ENCODE measurements at regions not wholly inside any gene's neighbourhood (a gene's known extent, or its start where the extent isn't known, plus 50 kb on each side); places are given as distances from the start of the nearest gene placed in this dataset.
"Not testable (repeated sequence)": the region's sequence is repeated elsewhere in the genome, so short reads cannot be mapped to it uniquely, and the experiment has no call there.

DNA sequence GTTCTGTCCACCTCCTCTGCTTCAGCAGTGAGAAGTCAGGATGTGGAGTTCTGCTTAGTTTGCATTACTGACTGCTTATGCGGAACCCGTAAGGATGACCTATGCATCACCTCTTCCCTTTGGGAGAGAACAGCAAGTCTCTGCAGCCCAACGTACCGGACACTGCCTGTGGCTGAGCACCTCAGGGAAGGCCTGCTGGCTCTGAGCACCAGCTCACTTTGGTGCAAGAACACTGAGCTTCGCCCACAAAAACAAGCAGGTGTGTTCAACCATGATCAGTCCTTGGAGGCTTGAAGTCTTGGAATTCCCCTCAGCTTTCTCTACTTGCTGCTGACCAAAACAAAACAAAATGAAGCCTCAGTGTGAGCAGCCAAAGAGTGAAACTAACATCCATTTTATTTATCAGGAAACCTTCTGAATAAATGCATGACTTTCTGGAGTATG lies 52.7 kb upstream of the NCK2 start:
- H3K4me3 ChIP-seq (ENCODE audit: low read length) = no peak overlapping the region
- no peak for DNase-seq (ENCODE audit: low read depth, low spot score)

DNA sequence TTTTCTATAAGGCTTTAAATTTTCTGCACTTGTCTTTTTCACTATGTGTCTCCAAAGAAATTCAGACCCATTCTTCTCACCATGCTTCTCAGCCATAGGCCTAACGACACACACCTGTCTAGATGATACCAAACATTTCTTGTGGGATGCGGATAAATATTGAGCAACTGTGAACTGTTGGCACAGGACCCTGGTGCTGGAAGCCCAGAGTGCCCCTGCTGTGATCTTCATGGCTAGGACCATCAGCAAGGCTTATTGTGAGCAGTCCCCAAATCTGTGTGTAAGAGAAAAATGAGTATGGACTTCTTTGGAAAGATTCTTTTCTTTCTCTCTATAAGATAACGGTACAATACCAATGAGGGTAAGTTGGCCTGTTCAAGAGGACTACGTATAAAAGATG lies 54.1 kb upstream of the NCK2 start:
- no peak for DNase-seq (ENCODE audit: low read depth, low spot score)
- H3K4me3 ChIP-seq (ENCODE audit: low read length) = no peak overlapping the region

DNA sequence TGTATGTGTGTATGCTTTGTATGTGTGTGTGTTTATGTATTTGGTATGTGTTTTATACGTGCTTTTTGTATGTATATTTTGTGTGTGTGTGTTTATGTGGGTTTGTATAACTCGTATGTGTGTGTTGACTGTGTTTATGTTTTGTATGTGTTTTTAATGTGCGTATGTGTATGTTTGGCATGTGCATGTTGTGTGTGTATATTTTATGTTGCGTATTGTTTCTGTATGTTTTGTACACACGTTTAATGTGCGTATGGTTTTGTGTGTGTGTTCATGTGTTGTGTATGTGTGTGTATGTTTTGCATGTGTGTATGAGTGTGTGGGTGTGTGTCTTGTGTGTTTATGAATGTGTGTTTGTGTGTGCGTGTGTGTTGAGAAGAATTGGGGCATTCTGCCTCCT lies 55.2 kb upstream of the NCK2 start:
- H3K4me3 ChIP-seq (ENCODE audit: low read length) = no peak overlapping the region
- DNase-seq (ENCODE audit: low read depth, low spot score) = no peak

DNA sequence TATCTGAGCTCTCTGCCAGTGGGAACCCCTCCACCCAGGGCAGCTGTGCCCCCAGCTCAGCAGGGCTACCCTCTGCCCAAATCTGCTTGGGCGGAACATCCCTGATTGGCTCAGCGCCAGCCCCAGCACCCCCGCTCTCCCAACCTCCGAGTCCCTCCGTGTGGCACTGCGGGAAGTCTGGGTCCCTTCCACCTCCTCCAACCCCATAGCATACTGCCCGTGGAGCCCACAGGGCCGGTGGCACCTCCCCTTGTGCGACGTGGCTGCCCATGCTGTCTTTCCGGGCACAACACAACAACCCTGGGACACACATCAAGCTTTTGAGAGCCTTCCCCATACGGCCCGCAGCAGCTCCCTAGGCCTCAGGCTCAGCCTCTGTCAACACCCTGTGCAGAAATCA lies 55.8 kb upstream of the NCK2 start:
- H3K4me3 ChIP-seq (ENCODE audit: low read length) = no peak overlapping the region
- no peak for DNase-seq (ENCODE audit: low read depth, low spot score)

DNA sequence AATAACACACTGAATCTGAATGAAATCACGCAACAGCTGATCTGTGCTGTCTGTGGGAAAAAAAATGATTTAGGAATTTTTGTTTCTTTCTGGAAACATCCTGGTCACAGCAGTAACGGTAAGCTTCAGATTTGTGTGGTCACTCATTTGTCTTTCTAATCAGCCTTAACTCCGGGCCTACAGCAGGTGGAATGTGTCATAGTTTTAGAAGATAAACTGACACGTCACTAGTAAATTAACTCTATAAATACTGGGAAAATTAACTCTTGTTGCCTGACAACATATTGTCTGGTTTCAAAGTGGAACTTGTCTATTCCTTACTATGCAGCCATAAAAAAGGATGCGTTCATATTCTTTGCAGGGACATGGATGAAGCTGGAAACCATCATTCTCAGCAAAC lies 58.1 kb upstream of the NCK2 start:
- H3K4me3 ChIP-seq (ENCODE audit: low read length) = no peak overlapping the region
- no peak for DNase-seq (ENCODE audit: low read depth, low spot score)

DNA sequence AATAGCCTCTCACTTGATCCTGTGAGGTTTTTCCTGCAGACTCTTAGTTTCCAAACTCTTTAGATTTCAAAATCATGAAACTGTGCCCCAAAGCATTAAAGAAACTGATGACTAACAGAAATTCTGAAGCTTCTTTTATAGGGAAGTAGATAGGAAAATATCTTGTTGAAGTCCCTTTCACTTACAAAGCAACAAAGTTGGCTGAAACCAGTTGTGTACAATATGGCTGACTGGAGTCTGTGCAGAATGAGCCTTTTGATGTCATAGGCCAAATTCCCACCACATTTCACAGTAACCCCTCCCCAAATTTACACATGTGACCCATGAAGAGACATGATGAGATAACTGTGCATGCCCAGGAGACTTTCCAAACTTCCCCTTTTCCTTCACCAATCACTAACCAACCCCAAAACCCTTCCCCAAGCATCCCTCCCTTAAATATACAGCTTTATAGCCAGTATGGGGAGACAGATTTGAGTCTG lies 61.7 kb upstream of the NCK2 start:
- DNase-seq (ENCODE audit: low read depth, low spot score) = no peak
- no peak overlapping the region for H3K4me3 ChIP-seq (ENCODE audit: low read length)

DNA sequence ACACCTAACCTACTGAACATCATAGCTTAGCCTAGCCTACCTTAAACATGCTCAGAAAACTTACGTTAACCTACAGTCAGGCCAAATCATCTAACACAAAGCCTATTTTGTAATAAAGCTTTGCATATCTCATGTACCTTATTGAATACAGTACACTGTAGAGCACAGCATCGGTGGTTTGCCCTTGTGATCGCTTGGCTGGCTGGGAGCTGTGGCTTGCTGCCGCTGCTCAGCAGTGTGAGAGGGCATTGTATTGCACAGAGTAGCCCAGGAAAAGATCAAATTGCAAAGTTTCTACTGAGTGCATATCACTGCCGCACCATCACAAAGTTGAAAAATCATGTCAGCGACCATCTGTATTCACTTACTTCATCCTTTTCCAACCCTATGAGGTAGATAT lies 62.3 kb upstream of the NCK2 start:
- H3K4me3 ChIP-seq (ENCODE audit: low read length) = no peak overlapping the region
- no peak for DNase-seq (ENCODE audit: low read depth, low spot score)

DNA sequence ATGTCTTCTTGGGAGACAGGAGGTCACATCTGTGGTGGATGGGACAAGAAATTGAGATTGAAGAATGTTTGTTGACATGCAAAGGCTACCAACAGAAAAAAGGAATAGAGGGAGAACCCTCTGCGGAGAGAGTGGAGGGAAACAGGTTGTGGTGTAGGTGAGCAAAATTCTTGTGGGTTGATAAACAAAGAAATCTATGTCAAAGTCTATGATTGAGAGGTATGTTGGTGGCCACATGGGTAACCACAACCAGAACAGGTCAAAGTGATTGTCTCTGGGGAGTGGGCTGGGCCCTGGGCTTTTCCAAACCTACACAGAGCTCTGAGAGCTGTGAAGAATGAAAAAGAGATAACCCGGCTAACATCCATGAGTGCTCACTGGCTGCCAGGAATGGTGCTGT lies 62.8 kb upstream of the NCK2 start:
- H3K4me3 ChIP-seq (ENCODE audit: low read length) = no peak overlapping the region
- no peak for DNase-seq (ENCODE audit: low read depth, low spot score)

DNA sequence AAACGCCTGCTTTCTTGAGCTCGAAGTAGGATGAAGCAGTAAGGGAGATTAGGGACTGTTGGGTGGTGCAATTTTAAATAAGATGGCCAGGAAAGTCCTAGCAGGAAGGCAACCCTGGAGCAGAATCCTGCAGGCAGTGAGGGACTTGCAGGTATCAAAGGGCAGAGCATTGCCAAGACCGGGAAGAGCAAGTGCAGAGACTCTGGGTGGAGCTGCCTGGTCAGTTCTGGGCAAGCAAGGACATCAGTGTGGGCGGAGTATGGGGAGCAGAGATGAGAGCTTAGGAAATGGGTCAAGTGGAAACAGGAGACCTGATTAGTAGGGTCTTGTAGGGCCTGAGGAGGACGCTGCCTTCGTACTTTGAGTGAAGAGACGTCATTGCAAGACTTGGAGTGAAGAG lies 64.4 kb upstream of the NCK2 start:
- DNase-seq (ENCODE audit: low read depth, low spot score) = no peak
- H3K4me3 ChIP-seq (ENCODE audit: low read length) = no peak overlapping the region

DNA sequence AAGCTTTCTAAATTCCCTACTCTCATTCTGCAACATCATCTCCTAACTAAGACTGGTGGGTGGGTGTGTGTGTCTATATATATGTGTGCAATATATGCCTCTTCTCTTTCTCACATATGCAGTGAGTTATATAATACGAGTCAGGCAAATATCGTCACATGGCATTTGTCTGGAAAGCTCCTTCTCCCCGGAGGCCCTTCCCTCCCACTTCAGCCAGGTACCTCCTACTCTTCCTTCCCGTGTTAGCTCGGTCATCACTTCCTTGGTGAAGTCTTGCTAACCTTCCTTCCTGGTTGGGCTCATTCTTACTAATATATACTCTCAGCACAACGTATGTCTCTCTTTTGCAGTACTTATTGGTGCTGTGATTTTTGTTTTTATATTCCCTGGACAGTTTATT lies 66.4 kb upstream of the NCK2 start:
- no peak overlapping the region for H3K4me3 ChIP-seq (ENCODE audit: low read length)
- DNase-seq (ENCODE audit: low read depth, low spot score) = no peak

DNA sequence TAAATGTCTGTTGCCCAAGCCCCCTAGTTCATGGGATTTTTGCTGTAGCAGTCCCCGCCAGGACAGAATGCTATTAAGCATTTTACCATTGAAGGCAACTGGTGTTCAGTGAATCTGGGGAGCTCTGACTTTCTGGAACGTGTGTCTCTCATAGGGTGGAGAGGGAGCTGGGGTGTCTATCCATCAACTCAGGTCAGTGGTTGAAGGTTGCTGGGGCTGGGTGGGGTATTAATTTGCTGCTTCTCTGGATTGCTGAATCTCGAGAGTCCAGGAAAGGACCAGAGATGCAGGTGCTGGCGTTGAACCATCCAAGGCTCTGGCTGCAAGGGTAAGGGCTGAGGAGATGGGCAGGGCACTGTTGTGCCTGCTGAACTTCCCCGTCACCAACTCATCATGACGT lies 66.8 kb upstream of the NCK2 start:
- DNase-seq (ENCODE audit: low read depth, low spot score) = no peak
- H3K4me3 ChIP-seq (ENCODE audit: low read length) = no peak overlapping the region

DNA sequence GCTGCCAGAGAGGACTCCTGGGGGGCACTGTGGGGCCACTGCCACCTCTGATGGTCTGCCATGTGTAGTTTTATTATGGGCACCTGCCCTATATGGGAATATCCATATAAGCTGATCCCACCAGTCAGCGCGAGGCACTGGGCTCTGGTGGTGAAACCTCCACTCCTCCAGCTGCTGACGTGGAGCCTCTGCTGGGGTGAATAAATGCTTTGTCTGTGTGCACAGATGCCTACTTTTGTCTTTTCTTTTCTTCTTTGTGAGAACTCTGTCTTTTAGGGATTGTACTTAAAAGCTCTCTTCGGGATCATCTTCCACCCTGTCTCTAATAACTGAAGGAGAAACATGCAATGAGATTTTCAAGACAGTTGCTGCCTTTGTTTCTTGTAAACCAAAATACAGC lies 68.9 kb upstream of the NCK2 start:
- DNase-seq (ENCODE audit: low read depth, low spot score) = no peak
- no peak overlapping the region for H3K4me3 ChIP-seq (ENCODE audit: low read length)

DNA sequence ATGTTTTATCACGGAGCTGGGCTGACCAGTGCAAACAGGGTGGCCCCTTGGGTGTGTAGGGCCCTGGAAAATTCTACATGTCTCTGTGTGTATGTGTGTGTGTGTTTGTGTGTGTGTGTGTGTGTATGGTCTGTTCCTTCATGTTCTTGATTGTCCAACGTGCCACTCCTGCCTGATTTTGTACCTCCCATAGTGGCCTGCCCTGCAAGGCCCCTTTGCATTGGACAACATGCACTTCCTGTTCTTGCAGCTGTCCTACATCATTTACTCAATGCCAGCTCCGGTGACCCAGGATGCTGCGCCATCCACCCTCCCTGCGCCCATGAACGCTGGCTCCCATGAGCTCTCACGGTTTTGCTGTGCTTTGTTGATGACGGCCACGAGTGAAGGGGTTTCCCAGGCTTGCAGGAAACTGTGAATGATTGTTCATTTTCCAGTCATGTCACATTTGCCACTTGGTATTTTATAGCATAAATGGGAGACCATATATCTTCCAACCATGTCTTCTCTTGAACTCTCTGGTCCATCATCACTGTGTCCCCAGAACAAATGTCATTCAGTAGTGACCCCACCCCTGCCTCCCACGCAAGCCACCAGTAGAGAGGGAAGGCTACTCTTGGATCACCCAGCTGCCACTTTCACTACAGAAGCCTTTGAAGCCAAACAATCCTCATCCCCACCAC lies 69.7 kb upstream of the NCK2 start:
- no peak for DNase-seq (ENCODE audit: low read depth, low spot score)
- H3K4me3 ChIP-seq (ENCODE audit: low read length) = no peak overlapping the region

DNA sequence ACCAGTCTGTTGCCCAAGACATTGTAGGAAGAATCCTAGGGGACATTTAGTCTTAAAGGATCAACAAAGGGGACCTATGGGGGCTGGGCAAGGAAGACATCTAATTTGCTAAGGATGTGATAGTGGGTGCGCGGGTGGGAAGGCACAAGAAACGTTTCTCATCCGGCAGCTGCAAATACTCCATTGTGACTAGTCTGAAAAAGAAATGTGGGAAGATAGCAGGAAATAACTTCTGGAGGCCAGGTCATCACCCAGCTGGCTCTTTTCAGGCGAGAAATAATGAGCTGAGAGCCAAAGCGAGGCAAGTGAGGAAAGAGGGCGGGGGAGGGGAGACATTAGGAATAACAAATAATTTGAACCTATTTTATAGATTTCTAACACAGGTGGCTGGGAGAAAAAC lies 70.3 kb upstream of the NCK2 start:
- no peak overlapping the region for H3K4me3 ChIP-seq (ENCODE audit: low read length)
- no peak for DNase-seq (ENCODE audit: low read depth, low spot score)

DNA sequence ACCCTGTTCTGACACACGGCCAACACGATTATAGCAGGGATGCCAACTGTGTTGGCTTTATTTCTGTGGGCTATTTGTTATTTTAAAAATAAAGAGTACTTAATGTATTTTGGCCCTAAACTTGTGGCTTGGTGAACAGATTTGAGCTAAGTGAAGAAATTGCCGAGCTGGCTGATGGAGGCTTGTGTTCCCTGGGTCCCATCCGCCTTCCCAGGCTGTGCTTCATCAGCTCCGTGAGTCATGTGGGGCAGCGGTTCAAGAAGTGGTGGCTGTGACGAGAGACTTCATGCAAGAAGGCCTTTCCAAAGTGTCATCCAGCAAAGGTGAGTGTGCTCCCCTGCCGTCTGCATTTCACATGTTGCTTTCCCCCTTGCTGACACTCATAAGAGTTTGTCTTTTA lies 73.6 kb upstream of the NCK2 start:
- no peak overlapping the region for H3K4me3 ChIP-seq (ENCODE audit: low read length)
- no peak for DNase-seq (ENCODE audit: low read depth, low spot score)

DNA sequence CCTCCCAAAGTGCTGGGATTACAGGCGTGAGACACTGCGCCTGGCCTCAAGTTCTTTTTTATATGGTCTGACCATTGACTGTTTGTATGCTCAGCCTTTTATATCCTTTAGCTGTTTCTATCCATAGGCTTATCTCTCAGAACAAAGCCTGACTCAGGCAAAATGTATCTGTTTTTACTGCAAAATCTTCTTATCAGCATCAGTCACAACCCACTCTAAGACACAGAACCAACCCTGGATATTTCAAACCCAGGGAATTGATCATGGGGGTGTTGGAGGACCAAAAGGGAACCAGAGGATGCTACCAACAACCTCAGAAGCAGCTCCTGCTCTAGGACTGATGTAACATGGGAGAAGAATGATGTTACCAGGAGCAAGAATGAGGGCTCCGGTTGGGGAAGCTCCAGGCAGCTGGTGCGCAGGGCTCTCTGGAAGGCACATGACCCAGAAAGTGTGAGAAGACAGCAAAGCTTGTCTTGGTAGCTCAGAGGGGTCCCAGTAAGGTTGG lies 75.3 kb upstream of the NCK2 start:
- no peak for DNase-seq (ENCODE audit: low read depth, low spot score)

DNA sequence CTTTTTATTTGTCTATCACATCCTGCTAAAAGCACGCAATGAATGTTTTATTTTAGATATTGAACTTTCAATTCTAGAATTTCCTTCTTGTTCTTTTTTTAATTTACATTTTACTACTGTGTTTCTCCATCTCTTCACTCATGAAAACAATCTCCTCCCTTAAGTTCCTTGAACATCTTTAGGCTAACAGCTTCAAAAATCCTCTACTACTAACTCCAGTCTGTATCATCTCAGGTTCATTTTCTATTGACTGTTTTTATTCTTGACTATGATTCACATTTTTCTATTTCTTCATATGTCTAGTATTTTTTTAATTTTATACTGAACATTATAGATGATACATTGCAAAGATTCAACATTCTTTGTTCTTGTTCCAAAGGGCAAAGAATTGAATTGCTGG lies 79.2 kb upstream of the NCK2 start:
- no peak for DNase-seq (ENCODE audit: low read depth, low spot score)

More for the DNA sequence above, 75.3 kb upstream of the NCK2 start:
- no peak overlapping the region for H3K4me3 ChIP-seq (ENCODE audit: low read length)

DNA sequence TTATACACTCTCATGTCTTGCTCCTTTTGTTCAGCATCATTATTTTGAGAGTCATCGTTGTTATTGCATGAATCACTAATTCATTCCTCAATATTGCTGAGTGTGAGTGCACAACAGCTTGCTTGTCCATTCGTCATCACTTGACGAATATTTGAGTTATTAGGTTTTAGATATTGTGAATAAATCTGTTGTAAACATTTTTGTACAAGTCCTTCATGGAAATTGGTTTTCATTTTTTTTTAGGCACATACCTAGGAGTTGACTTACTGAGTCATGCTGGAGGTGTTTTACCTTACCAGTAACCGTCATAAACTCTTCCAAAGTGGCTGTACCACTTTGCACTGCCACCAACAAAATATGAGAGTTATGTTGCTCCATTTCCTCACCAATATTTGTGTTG lies 84.2 kb upstream of the NCK2 start:
- H3K4me3 ChIP-seq (ENCODE audit: low read length) = no peak overlapping the region
- DNase-seq (ENCODE audit: low read depth, low spot score) = no peak

More for the DNA sequence above, 79.2 kb upstream of the NCK2 start:
- H3K4me3 ChIP-seq (ENCODE audit: low read length) = no peak overlapping the region

DNA sequence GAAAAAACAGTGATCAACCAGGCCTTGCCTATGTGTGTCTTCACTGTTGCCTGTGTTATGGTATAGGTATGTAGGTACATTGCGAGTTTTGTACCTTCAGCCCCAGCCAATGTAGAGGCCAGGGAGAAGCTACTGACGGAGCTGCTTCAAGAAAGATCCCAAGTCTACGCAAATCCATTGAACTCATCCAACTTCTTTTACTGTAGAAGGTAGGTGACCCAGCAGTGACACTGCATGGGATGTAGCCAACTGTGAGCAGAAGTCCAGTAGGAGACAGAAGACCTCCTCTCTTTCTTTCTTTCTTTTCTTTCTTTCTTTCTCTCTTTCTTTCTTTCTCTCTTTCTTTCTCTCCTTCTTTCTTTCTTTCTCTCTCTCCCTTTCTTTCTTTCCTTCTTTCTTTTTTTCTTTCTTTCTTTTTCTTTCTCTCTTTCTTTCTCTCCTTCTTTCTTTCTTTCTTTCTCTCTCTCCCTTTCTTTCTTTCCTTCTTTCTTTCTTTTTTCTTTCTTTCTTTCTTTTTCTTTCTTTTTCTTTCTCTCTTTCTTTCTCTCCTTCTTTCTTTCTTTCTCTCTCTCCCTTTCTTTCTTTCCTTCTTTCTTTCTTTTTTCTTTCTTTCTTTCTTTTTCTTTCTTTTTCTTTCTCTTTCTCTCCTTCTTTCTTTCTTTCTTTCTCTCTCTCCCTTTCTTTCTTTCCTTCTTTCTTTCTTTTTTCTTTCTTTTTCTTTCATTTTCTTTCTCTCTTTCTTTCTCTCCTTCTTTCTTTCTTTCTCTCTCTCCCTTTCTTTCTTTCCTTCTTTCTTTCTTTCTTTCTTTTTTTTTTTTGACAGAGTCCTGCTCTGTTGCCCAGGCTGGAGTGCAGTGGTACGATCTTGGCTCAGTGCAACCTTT lies 88.7 kb upstream of the NCK2 start:
- DNase-seq (ENCODE audit: low read depth, low spot score); H3K4me3 ChIP-seq (ENCODE audit: low read length): not testable (repeated sequence)

DNA sequence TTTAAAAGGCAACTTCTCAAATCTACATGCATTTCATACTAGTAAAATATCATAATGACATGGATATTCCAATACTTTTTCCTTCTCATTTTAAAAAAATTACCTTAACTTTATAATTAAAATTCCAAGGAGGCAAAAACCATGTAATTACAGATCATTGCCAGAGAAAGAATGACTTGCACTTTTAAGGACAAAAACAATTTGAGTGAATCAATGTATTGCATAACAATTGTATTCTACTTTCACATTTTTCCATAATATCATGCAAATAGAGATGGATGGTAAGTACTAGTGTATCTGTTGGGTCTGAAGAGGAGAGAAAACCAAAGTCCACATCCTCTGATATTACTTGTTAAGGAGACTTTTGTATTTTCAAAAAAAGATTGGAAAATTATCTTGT lies 89.5 kb upstream of the NCK2 start:
- no peak for DNase-seq (ENCODE audit: low read depth, low spot score)
- H3K4me3 ChIP-seq (ENCODE audit: low read length) = no peak overlapping the region

Measured in Jurkat, Clone E6-1 (cell line).